Inferior parietal cortex (tissue), 1 donor: ENCODE measurements at regions not wholly inside any gene's neighbourhood (a gene's known extent, or its start where the extent isn't known, plus 50 kb on each side); places are given as distances from the start of the nearest gene placed in this dataset.
"Not testable (repeated sequence)": the region's sequence is repeated elsewhere in the genome, so short reads cannot be mapped to it uniquely, and the experiment has no call there.

Experiments
- DNase-seq: peaks from one replicate; pipeline ENCODE4 v3.0.0-alpha.2; 2016; ENCODE audit errors: extremely low spot score

DNA sequence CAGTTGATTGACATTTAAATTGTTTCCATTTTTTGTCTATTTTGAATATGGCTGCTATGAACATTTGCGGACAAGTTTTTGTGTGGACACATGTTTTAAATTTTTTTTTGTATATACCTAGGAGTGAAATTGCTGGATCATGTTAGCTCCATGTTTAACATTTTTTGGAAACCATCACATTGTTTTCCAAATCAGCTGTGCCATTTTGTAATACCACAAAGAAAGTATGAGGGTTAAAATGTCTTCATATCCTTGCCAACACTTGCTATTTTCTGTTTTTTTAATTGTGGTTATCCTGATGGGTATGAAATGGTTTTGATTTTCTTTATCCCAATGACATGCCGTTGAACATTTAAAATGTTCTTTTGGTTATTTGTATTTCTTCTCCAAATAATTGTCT, 52.1 kb downstream of the CARTPT start:
- DNase-seq: no peak

DNA sequence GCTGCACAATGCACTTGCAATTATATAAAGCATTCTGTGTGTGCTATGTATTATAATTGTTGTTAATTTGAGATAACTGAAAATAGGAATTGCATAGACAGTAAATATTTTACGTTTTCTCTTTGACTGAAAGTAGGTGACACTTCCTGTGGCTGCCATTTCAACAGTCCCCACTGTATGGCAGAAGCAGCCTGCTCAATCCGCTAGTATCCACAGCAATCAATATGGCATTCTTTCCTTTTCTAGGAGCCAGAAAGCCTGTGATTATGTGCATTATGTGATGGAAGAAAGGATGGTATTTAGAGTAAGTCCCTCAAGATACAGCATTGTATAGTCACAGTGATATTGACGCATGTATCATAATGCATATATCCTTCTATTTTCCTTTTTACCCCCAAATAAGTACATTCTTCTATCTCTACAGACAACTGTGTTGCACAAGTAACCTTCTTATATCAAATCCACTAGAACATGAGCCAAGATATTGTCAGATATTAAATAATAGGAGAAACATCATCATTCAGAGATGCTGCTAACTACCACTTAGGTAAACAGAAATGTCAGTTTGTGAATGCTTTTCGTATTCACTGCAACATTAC, 59.7 kb downstream of the CARTPT start:
- peak; percentile 73 for DNase-seq

DNA sequence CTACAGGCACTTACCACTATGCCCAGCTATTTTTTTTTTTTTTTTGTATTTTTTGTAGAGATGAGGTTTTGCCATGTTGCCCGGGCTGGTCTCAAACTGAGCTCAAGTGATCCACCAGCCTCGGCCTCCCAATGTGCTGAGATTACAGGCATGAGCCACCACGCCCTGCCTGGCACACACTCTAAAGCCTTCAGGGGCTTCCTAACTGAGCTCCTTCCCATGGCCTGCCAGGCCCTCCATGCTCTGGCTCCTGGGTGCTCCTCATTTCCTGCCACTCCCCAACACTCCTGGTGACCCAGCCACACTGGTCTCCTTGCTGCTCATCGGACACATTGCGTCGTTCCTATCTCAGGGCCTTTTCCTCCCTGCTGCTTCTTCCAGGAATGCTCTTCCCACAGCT, 61.5 kb downstream of the CARTPT start:
- no peak for DNase-seq

DNA sequence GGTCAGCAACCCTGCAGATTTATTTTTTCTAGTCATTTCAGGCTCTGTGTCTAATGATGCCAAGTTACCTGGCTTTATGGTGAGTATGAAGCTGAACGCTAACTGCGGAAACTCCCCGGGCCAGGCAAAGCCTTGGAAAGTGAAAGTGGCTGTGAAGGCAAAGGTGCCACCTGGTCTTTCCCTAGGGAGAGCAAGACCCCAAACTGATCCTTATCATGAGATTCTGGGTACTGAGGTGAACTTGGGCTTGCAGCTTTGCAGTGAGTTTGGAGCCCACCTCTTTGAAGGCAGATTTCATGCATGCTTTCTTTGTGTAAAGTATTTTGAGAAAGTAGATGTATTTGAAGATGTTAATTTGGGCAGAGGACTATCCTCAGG, 63.3 kb downstream of the CARTPT start:
- no peak for DNase-seq

DNA sequence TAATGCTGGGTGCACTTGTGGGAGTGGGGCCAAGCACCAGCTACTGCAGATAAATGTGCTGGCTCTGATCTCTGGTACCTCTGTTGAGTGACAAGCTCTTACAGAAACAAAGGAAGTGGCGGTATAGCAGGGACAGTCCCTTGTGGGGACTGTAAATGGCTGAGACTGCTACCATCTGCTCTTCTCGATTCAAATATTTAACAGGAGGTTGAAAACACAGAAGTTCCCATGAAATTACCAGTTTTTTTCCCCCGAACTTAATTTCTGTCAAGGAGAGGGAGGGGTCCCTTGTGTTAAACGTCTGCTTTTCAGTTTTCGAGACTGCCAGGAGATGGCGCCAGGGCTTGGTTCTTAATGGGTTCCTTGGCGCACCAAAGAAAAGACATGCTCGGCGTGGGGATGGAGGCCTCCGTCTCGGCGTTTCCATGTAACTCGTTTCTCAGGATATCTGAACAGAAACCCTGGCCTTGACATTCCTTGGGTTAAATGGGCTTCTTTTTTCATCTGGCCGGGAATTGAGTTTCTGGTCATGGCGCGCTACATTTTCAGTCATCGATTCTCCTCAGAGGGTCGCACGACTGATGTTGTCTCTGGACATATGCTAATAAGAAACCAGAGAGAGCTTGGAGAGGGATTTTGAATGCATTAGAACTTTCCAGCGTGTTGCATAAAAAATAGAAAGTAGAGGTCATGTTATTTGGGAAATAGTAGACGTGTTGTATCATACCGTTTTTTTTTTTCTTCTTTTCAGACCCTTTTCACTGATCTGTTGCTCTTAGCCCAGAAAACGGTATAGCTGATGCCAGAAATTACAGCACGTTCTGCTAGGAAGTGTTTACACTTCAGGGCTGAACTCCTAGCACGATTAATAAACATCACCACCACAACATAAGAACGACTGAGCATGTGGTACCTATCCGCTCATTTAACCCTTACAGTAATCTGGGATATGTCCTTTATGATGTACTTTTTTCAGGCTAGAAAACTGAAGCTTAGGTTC, 64.0 kb downstream of the CARTPT start:
- peak; percentile 94 for DNase-seq

DNA sequence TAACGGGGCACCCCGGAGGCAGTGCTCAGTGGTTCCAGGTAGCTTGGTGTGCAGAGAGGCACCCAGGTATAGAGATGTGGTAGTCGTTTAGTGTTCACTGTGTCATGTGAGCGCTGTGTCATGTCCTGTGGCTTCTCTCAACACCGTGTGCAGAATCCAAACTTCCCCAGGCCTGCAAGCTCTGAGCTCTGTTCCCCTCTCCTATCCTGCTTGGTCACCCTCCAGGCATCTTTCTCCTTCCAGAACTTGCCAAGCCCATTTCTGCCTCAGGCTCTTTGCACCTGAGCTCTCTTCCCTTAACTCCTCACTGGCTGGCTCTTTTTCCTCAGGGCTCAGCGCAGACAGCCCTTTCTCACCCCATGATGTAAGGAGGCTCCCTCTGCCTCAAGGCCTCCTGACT, 64.8 kb downstream of the CARTPT start:
- no peak for DNase-seq

DNA sequence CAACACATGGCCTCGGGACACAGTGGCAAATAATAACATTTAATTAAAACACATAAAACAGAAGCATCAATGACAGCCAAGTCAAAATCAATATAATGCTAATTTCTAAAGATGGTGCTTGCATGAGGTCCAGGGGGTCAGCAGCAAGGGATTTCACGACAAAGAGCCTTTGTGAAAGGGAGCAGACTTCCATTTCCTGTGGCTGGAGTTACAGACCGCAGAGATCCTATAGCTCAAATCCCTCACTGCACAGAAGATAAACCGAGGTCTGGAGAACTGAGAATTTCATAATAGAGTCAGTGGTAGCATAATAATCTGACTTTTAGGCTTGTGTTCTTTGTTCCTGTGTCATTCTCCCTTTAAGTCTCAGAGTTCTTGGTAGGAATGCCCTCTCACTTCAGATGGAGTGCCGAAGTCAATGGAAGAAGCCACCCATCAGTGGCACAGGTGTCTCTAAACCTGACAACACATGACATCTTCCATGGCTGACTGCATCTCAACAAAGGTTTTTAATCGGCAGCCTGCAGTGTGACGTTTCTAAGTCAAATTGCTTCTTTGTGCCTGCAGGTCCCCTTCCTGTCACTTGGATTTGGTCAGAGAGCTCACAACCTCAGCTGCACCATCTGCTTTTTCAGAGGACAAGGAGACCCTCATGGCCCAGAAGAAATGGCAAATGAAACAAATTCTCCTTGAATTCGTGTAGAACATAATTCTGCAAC, 67.4 kb downstream of the CARTPT start:
- no peak for DNase-seq

DNA sequence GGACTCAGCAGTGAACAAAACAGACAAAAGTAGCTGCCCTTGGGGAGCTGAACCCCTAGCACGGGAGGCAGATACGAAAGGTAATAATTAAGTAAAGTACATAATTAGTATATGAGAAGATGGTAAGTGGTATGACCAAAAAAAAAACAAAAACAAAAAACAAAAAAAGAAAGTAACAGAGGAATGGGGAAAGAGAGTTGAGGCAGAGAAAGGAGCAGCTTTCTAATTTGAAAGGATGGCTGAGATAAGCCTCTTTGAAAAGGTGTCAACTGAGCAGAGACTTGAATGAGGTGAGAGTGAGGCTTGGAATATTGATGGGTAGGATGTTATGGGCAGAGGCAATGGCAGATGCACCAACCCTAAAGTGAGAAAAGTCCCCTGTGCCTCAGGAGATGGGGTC, 69.7 kb downstream of the CARTPT start:
- no peak for DNase-seq

DNA sequence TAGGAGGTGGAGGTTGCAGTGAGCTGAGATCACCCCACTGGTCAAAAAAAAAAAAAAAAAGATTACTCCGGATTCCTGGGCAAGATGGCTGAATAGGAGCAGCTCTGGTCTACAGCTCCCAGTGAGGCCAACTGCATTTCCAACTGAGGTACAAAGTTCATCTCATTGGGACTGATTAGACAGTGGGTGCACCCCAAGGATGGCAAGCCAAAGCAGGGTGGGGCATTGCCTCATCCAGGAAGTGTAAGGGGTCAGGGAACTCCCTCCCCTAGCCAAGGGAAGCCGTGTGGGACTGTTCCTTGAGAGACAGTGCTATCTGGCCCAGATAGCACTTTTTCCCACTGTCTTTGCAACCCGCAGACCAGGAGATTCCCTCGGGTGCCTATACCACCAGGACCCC, 70.7 kb downstream of the CARTPT start:
- DNase-seq: no peak

DNA sequence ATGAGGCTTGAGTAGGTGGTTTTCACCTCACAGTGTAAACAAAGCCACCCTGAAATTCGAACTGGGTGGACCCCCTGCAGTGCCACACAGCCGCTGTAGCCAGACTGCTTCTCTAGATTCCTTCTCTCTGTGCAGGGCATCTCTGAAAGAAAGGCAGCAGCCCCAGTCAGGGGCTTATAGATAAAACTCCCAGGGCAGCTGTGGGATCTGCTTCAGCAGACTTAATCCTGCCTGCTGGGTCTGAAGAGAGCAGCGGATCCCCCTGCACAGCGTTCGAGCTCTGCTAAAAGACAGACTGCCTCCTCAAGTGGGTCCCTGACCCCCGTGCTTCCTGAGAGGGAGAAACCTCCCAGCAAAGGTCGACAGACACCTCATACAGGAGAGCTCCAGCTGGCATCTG, 71.4 kb downstream of the CARTPT start:
- no peak for DNase-seq

DNA sequence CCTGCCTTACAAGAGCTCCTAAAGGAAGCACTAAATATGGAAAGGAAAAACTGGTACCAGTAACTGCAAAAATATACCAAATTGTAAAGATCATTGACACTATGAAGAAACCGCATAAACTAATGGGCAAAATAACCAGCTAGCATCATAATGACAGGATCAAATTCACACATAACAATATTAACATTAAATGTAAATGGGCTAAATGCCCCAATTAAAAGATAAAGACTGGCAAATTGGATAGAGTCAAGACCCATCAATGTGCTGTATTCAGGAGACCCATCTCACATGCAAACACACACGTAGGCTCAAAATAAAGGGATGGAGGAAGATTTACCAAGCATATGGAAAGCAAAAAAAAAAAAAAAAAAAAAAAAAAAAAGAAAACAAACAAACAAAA, 73.0 kb downstream of the CARTPT start:
- not testable (repeated sequence) for DNase-seq

DNA sequence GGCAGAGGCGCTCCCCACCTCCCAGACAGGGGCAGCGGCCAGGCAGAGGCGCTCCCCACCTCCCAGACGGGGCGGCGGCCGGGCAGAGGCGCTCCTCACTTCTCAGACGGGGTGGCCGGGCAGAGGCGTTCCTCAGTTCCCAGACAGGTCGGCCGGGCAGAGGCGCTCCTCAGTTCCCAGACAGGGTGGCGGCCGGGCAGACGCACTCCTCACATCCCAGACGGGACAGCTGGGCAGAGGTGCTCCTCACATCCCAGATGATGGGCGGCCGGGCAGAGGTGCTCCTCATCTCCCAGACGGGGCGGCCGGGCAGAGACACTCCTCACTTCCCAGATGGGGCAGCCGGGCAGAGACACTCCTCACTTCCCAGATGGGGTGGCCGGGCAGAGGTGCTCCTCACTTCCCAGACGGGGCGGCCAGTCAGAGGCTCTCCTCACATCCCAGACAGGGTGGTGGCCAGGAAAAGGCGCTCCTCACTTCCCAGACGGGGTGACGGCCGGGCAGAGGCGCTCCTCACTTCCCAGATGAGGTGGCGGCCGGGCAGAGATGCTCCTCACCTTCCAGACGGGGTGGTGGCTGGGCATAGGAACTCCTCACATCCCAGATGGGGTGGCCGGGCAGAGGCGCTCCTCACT, 75.1 kb downstream of the CARTPT start:
- DNase-seq: no peak

DNA sequence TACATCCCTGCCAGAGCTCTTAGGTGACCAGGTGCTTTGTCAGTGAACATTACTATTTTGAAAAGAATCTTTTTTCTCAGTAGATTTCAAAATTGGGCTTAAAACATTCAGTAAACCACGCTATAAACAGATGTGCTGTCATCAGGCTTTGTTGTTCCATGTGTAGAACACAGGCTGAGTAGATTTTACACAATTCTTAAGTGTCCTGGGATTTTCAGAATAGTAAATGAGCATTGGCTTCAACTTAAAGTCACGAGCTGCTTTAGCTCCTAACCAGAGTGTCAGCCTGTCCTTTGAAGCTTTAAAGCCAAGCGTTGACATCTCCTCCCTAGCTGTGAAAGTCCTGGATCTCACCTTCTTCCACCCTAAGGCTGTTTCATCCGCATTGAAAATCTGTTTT, 83.6 kb downstream of the CARTPT start:
- no peak for DNase-seq

DNA sequence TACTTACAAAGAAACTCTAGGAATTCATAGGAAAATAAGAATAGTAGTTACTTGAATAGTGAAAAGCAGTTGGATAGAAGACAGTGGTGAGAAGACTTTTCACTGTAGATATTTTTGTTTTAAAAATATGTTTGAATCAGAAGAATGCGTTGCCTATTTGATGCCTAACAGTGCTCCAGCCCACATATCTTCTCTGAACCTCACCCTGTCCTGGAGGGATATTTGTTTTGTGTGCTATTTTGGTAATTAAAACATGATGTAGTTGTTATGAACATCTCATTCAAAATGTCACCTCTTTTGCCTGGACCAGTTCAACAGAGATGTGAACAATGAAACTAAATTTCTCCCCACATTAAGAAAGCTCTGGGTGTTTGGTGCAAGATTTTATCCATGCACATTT, 87.6 kb downstream of the CARTPT start:
- no peak for DNase-seq

DNA sequence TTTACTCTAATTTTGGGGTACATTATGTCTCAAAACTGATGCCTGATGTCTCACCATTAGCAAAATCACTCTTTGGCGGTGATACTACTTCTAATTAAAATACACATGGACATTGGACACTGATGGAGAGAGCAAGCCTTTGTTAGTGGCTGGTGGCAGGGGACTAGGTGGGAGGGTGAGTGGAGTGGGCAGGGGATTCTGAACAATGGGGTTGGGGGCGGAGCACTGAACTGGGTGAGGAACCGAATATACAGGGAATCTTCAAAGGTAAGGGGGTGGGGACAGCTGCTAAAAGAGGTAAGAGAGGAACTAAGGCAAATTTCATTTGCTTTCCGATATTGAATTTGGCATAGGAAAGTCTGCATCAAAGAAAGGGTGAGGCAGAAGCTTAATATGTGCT, 88.8 kb downstream of the CARTPT start:
- no peak for DNase-seq

DNA sequence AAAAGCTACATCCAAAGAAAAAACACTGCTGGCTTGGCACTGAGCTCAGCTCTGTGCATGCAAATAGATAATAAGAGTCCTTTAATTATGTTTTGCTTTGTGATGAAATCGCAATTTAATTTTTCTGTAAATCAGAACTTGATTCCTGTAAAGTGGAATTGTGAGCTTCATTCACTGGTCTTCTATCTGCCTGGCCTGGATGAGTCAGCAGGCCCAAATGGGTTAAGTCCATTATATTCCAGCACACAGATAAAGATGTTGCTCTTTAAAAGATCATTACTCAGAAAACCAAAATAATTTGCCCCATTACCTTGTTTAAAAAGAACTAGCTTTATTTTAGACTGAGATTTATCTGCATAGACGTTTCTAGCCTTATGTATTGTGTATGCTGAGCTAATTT, 90.4 kb downstream of the CARTPT start:
- DNase-seq: no peak

DNA sequence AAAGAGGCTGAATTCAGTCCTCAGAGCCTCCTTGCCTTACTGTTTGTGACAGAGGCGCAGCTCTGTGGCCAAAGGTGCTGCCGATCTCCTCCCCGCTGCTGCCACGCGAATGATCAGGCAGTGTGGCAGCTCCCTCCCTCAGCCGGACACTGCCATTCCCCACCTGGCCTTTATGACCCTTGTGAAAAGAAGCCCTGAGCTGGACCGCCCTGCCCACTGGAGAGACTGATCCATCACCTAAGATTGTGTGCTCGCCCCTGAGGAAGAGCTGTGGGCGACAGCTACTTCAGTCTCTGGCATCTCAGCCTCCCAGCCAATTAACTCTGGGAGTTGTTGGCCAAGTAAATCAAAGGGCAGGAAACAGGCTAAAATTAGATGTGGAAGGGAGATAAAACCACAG, 90.9 kb downstream of the CARTPT start:
- DNase-seq: no peak

DNA sequence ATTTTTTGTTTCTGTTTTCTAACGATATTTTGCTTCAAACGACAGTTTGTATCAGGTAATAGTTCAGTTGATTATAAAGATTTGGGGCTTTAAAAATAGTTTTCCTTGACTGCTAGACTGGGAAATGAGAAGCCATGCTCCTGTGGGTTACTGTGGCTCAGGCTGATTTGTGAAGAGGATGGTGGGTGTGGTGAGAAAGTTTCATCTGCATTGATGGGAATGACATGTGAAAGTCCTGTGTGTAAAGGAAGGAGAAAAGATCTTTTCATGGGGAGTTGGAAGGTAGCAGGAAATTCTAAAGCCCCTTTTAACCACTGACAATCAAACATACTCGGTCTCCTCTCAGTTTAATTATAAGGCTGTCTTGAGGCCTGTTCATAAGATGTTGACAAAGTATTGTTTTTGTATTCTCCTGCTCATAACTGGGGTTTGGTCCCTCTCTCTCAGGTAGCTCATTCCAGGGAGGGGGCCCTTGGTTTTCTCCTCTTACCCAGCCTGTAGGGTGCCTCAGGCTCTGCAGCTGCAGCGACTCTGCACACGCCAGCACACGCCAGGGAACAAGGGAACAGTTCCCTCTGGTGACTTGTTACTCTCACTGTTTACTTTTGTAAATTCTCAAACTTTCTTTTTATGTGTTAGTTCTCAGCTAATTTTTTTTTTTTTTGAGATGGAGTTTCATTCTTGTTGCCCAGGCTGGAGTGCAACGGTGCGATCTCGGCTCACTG, 91.6 kb downstream of the CARTPT start:
- DNase-seq: no peak

DNA sequence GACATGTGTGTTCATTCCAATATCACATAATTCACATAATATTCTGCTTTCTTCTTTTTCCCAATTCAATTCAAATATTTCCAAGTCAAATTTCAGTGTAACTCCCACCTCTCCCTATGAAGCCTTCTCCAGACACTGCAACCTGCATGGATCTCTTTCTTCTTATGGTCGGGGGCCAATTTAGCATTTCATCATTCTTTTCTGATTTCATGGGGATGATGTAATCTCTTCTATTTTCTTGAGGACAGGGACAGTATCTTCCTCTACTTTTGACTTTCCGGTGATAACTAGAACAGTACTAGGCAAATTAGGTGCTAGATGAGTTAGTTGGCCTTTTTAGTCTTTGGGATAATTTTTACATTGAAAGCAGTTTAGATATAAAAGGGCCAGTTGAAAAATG, 92.7 kb downstream of the CARTPT start:
- no peak for DNase-seq

DNA sequence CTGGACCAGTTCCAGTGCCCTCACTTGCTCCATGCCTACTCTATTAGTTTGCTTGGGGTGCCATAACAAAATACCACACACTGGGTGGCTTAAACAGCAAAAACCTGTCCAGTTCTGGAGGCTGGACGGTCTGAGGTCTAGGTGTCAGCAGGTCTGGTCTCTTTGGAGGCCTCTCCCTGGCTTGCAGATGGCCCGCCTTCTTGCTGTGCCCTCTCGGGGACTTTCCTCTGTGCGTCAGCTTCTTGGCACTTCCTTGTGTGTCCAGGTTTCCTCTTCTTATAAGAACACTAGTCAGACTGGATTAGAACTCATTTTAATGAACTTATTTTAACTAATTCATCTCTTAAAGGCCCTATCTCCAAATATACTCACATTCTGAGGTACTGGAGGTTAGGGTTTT, 97.2 kb downstream of the CARTPT start:
- DNase-seq: no peak

DNA sequence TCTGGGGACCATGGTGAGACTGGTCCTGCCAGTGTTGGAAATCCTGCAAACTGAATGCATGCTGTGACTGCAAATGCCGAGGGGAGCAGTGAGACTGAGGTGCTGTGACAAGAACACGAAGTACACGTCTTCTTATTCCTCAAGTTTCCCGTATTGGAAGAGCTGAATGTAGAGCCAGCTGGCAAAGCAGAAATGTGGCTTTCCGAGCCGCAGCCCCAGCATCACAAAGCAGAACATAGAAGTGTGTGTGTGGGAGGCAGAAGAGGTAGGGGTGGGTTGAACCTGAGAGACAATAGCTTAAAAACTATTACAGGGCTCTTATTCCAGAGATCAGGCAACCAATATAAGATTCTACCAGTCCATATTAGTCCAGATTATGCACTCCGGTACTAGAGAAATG, 98.8 kb downstream of the CARTPT start:
- DNase-seq: no peak

DNA sequence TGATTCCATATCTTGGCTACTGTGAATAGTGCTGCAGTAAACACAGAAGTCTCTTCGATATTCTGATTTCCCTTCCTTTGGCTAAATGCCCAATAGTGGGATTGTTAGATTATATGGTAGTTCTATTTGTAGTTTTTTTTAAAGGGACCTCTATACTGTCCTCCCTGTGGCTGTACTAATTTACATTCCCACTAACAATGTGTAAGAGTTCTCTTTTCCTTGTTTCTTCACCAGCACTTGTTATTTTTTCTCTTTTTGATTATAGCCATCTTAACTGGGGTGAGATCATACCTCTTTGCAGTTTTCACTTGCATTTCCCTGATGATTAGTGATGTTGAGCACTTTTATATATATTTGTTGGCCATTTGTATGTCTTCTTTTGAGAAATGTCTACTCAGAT, 102.0 kb downstream of the CARTPT start:
- no peak for DNase-seq
